Neural cell (in vitro differentiated cells): ENCODE measurements at regions not wholly inside any gene's neighbourhood (a gene's known extent, or its start where the extent isn't known, plus 50 kb on each side); places are given as distances from the start of the nearest gene placed in this dataset.

Source experiments
- EZH2 ChIP-seq: fragments of 200-600, 300-800 bp; shearing (Covaris generic), sonication (generic); IDR thresholded peaks from 2 replicates; pipeline ENCODE4 v1.6.1; 2014; ENCODE audit warnings: antibody characterized with exemption, low read length, borderline replicate concordance, mild to moderate bottlenecking; ENCODE audit not compliant: insufficient read depth, poor library complexity, severe bottlenecking
- SMC3 ChIP-seq: fragments of 450-650 bp; conservative IDR thresholded peaks from 2 replicates; pipeline ENCODE4 v1.6.1; 2014; ENCODE audit warnings: antibody characterized with exemption, mild to moderate bottlenecking, moderate library complexity; ENCODE audit not compliant: poor library complexity

- TF ChIP-seq EZH2, result no peak
- TF ChIP-seq SMC3, result no peak
These were observed 152.0 kb upstream of the TENM4 start for GRCh38 chr11:79592824-79593223.
